ENCODE measurements at regions not wholly inside any gene's neighbourhood (a gene's known extent, or its start where the extent isn't known, plus 50 kb on each side); places are given as distances from the start of the nearest gene placed in this dataset.

DNA sequence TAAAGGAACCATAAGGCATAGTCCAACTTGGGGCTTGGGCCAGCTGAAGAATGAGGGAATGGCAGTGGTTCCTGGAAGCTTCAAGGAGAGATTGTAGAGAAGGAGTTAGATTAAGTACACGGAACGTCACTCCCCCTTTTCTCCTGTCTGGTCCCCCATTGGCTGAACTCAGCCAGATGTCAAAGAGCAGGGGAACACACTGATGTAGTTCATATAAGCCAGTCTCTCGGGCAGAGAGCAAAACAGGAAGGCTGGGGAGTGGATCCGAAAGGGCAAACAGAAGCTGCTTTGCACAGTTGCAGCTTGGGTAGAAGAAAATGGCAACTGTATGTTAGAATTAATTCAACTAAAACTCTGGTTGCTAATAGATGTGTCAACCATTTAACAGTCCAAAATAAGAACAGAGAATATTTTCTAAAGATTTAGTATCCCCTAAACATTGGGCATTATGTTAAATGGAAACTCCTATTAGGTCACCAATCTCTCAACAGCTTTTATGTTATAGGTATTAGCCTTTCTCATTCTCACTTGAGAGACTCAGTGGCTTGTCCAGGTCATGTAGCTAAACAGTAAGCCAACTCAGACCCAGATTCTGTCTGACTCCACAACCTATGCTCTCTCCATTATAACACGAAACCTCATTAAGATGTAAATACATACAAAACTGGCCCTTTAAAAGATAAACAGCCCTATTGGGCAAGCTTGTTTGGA, 600.7 kb upstream of the USP24 start:
- no peak overlapping the region for H3K9ac ChIP-seq (ENCODE audit: insufficient read depth, low read length, poor library complexity, severe bottlenecking)
- Mint-ChIP-seq H3K4me3 (no peak overlapping the region), H3K27ac (no peak overlapping the region), H3K4me1 (no peaks in the 10 kb centered on the region), H3K27me3 (ENCODE audit: low read depth in 3 of 3) (peaks cover 0 to 4% (median 0%) of the 10 kb centered on the region in 3 donors), H3K9me3 (peaks cover 0 to 1% (median 0%) of the 10 kb centered on the region in 7 donors), H3K36me3 (no peaks in the 10 kb centered on the region)
- no peak overlapping the region for H3K4me3 ChIP-seq (replicated peaks in 1 of 3; ENCODE audit: low read depth in 2 of 3, low read length in 3 of 3)
- H3K9me3 ChIP-seq (replicated peaks in 1 of 2; ENCODE audit: control insufficient read depth in 1 of 2, insufficient read depth in 1 of 2, low read length in 2 of 2): no peaks in the 10 kb centered on the region
- no peak overlapping the region for H3K27ac ChIP-seq (ENCODE audit: low read depth in 1 of 2, low read length in 2 of 2)
- no peaks in the 10 kb centered on the region for H3K79me2 ChIP-seq (ENCODE audit: insufficient read depth, low read length)
- TF ChIP-seq, protein P1, sequence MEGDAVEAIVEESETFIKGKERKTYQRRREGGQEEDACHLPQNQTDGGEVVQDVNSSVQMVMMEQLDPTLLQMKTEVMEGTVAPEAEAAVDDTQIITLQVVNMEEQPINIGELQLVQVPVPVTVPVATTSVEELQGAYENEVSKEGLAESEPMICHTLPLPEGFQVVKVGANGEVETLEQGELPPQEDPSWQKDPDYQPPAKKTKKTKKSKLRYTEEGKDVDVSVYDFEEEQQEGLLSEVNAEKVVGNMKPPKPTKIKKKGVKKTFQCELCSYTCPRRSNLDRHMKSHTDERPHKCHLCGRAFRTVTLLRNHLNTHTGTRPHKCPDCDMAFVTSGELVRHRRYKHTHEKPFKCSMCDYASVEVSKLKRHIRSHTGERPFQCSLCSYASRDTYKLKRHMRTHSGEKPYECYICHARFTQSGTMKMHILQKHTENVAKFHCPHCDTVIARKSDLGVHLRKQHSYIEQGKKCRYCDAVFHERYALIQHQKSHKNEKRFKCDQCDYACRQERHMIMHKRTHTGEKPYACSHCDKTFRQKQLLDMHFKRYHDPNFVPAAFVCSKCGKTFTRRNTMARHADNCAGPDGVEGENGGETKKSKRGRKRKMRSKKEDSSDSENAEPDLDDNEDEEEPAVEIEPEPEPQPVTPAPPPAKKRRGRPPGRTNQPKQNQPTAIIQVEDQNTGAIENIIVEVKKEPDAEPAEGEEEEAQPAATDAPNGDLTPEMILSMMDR (IDR thresholded peaks at IDR 0.05): no peak
- no peaks in the 10 kb centered on the region for H4K20me1 ChIP-seq (ENCODE audit: insufficient read depth, low read length)
- no peak for DNase-seq
- H3K4me2 ChIP-seq (replicated peaks; ENCODE audit: extremely low read depth, low read length, poor library complexity, severe bottlenecking): no peak overlapping the region
- 38% methylated on average over 1 of the region's 5 CpGs for WGBS (ENCODE audit: insufficient coverage)
- no peak overlapping the region for H2AFZ ChIP-seq (ENCODE audit: insufficient read depth, low read depth, low read length, poor library complexity, severe bottlenecking)
- no peaks in the 10 kb centered on the region for H3K4me1 ChIP-seq (ENCODE audit: control insufficient read depth in 1 of 2, insufficient read depth in 2 of 2, low read length in 2 of 2)
- intact Hi-C loops (cut with micrococcal nuclease): no loop called here
- no peaks in the 10 kb centered on the region for H3K36me3 ChIP-seq (replicated peaks in 1 of 2; ENCODE audit: control insufficient read depth in 1 of 2, insufficient read depth in 2 of 2, low read length in 2 of 2)
- no peaks in the 10 kb centered on the region for H3K27me3 ChIP-seq (ENCODE audit: control insufficient read depth in 2 of 2, insufficient read depth in 2 of 2, low read length in 2 of 2)

DNA sequence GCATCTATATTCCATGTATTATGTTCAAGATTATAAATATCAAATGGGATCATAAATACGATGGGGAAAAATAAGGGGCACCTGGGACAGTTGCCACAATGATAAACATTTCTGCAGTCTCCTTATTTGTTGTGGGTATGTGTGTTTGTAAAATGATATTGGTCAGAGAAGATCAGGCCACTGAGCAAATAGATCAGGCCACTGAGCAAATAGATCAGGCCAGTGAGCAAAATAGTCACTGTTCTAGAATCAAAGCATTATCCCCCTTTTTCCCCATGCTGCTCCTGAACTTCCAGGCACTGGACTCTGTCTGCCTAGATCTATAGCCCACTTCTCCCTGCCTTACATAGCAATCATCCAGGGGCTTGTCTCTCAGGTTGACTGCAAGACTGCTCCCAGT, 599.8 kb upstream of the USP24 start:
- no peak overlapping the region for H3K27ac Mint-ChIP-seq
- H3K9me3 Mint-ChIP-seq: peaks cover 0 to 2% (median 0%) of the 10 kb centered on the region in 7 donors
- TF ChIP-seq, protein P1 (IDR thresholded peaks at IDR 0.05): no peak
- Histone ChIP-seq H3K4me1 (ENCODE audit: control insufficient read depth in 1 of 2, insufficient read depth in 2 of 2, low read length in 2 of 2) (no peaks in the 10 kb centered on the region), H3K27ac (ENCODE audit: low read depth in 1 of 2, low read length in 2 of 2) (no peak overlapping the region), H3K9me3 (replicated peaks in 1 of 2; ENCODE audit: control insufficient read depth in 1 of 2, insufficient read depth in 1 of 2, low read length in 2 of 2) (no peaks in the 10 kb centered on the region), H3K9ac (ENCODE audit: insufficient read depth, low read length, poor library complexity, severe bottlenecking) (no peak overlapping the region), H2AFZ (ENCODE audit: insufficient read depth, low read depth, low read length, poor library complexity, severe bottlenecking) (no peak overlapping the region), H4K20me1 (ENCODE audit: insufficient read depth, low read length) (no peaks in the 10 kb centered on the region), H3K36me3 (replicated peaks in 1 of 2; ENCODE audit: control insufficient read depth in 1 of 2, insufficient read depth in 2 of 2, low read length in 2 of 2) (no peaks in the 10 kb centered on the region), H3K27me3 (ENCODE audit: control insufficient read depth in 2 of 2, insufficient read depth in 2 of 2, low read length in 2 of 2) (no peaks in the 10 kb centered on the region), H3K4me2 (replicated peaks; ENCODE audit: extremely low read depth, low read length, poor library complexity, severe bottlenecking) (no peak overlapping the region), H3K79me2 (ENCODE audit: insufficient read depth, low read length) (no peaks in the 10 kb centered on the region), H3K4me3 (replicated peaks in 1 of 3; ENCODE audit: low read depth in 2 of 3, low read length in 3 of 3) (no peak overlapping the region)
- no peak overlapping the region for H3K4me3 Mint-ChIP-seq
- H3K4me1 Mint-ChIP-seq: no peaks in the 10 kb centered on the region
- H3K27me3 Mint-ChIP-seq (ENCODE audit: low read depth in 3 of 3): peaks cover 0 to 4% (median 0%) of the 10 kb centered on the region in 3 donors
- no peak for DNase-seq
- no CpG with 5 or more reads among the region's 1 CpG for WGBS (ENCODE audit: insufficient coverage)
- intact Hi-C loops (cut with micrococcal nuclease): no loop called here
- no peaks in the 10 kb centered on the region for H3K36me3 Mint-ChIP-seq

All from CD14-positive monocyte (primary cell).